HK-2 (cell line): ENCODE measurements at regions not wholly inside any gene's neighbourhood (a gene's known extent, or its start where the extent isn't known, plus 50 kb on each side); places are given as distances from the start of the nearest gene placed in this dataset.
"Not testable (repeated sequence)": the region's sequence is repeated elsewhere in the genome, so short reads cannot be mapped to it uniquely, and the experiment has no call there.

Experiments used
- DNase-seq: peaks from one replicate; pipeline ENCODE4 v3.0.0-alpha.2; 2018; ENCODE audit not compliant: unreplicated experiment

GRCh38 chr9:96156171-96156974, 145.6 kb downstream of the HSD17B3 start:
- DNase-seq, result no peak

DNA sequence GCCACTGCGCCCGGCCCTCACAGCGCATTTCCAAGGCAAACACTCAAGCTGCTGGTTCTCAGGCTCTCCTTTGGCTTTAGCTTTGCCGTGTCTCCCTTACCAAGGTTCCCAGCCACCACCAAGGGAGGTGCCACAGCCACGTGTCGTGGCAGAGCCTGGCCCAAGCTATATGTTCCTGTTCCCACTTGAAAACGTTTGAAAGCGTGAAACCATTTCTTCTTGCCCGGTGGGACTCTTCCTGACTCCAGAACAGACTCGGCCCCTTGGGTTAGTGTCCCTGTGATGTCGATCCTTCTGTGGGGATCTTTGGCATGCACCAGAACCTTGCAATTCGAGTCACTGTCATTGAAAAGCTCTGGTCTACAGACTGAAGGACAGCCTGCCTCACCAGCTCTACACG, 147.9 kb downstream of the HSD17B3 start:
- DNase-seq, result no peak

DNA sequence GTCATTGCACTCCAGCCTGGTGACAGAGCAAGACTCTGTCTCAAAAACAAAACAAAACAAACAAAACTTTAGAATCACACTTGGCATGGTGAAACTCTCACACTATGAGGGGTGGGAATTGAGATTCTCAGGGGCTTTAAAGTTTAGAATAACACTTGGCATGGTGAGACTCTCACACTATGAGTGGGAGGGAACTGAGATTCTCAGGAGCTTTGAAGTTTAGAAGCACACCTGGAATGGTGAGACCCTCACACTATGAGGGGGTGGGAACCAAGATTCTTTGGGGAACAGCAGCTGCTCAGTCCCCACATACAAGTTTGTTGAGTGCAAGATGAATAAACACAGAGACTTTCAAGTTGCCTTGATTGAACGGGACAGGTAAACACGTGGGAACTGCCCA, 149.4 kb downstream of the HSD17B3 start:
- DNase-seq, result no peak

DNA sequence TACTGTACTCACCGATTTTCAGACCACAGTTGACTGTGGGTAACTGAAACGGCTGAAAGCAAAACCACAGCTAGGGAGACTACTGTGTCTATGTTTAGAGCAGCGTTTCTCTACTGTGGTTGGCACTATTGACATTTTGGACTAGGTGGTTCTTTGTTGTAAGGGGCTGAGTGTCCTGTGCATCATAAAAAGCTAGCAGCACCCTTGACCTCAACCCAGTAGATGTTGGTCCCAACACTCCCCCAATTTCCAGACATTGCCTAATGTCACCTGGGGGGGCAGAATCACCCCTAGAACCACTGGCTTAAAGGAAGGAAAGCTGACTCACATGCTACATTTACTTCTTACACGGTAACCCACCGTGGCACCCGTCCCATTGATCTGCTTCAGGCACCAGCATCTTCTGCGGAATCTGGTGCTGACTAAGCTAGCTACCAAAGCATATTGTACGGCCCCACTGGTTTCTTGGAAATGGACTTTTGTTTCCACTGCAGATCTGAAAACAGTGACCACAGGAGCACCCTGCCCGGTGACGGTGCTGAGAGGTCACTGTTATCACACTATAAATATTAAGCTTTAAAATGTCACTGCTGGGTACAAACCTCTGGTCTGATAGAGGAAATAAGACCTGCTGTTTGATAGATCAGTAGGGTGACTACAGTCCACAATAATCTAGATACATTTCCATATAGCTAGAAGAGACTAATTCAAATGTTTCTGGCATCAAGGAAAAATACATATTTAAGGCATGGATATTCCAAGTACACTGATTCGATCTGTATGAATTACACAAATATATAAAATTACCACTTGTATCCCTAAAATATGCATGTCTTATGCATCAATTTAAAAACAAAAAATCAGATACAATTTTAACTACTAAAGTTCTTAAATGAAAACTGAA, 151.4 kb downstream of the HSD17B3 start:
- DNase-seq, result no peak

- DNase-seq, result no peak
Observed at GRCh38 chr9:96149533-96150280, 152.3 kb downstream of the HSD17B3 start.

DNA sequence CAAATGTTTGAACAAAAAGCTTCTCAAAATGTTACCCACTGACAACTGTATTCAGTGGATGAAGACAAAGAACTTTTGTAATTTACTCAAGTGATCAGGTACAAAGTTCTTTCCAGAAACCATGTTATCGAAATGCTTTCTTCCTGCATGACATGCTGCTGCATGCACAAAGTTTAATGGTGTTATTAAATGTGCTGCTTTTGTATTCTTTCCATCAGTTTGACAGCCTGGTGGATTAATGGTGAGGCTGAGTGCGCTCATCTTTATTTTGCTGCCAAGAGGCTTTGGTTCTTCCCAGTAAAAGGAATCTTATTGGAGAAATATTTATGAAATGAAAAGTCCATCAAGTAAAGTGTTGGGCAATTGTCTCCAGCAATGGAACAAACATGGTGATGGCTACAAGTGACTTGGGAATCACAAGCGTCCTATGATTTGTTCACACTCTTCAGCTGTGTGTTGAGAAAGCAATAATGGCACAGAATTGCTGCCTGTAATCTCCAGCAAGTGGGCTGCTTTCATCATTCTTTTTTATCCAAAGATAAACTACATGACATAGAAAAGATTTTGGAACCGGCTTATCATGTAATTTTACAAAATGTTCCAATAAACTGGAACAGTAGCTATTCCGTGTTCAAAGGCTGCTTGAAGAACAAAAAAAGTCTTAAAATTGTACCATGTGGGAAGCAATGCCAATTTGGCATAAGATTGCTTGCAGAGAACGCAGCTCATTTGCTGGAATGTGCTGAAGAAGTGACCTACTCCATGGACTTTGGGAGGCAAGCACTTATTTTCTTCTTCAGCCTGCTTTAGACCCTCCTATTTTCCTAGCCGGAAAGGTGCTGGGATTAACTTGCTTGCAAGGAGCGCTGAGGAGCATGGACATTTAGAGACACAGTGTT, 153.1 kb downstream of the HSD17B3 start:
- DNase-seq, result no peak

DNA sequence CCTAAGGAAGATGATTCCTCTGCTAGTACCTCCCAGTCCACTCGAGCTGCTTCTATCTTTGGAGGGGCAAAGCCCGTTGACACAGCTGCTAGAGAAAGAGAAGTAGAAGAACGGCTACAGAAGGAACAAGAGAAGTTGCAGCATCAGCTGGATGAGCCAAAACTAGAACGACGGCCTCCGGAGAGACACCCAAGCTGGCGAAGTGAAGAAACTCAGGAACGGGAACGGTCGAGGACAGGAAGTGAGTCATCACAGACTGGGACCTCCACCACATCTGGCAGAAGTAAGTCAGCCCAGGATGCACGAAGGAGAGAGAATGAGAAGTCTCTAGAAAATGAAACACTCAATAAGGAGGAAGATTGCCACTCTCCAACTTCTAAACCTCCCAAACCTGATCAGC, 154.9 kb downstream of the HSD17B3 start:
- DNase-seq, result not testable (repeated sequence)

DNA sequence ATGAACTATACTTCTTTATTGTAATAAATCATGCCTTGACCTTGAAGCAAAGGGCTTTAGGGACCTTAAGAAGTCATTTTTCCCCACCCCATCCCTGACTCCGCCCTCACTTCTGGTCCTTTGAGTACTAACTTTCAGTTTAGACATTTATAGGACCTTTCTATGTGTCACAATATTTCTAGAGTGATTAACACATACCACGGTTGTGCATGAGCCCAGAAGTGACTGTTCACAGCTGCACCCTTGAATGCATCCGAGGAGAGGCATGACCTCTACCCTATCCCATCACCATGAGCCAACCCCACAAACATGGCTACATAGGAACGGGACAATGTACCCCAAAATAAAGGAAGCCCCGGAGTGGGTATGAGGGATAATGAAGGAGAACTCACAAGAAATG, 160.3 kb downstream of the HSD17B3 start:
- no peak for DNase-seq

GRCh38 chr9:96141128-96141474, 160.9 kb downstream of the HSD17B3 start:
- no peak for DNase-seq

- no peak for DNase-seq
Observed at GRCh38 chr9:96140296-96141127, 161.5 kb downstream of the HSD17B3 start.

- DNase-seq, result no peak
Observed at GRCh38 chr9:96139592-96140295, 162.2 kb downstream of the HSD17B3 start.

- DNase-seq, result no peak
Observed at GRCh38 chr9:96138616-96139015, 163.4 kb downstream of the HSD17B3 start.

GRCh38 chr9:96137671-96138429, 164.1 kb downstream of the HSD17B3 start:
- DNase-seq, result no peak

- DNase-seq, result no peak
Observed at GRCh38 chr9:96136992-96137670, 164.8 kb downstream of the HSD17B3 start.

- no peak for DNase-seq
Observed at GRCh38 chr9:96135753-96136290, 166.2 kb downstream of the HSD17B3 start.

DNA sequence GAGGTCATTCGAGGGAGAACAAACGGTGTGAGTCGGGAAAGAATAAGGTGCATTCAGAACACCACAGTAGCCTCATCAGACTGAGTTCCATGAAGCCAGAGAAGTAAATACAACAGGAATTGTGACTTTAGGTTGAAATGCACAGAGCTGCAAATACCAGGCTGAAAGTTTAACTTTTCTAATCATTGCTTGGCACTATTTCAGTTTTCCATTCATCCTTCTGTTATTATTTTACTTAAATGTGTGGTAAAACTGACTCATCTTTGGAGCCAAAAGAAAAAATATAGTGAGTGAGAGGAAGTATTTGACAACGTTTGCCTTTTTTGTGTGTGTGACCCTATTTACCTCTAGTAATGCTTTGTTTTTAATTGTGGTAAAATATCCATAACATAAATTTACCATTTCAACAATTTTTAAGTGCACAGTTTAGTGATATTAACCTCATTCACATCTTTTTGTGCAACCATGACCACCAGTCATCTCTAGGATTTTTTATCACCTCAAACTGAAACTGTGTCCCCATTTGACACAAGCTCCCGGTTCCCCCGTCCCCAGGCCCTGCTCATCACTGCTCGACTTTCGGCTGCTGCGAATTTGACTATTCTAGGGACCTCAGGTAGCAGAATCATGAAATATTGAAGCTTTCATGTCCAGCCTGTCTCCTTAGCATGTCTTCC, 166.8 kb downstream of the HSD17B3 start:
- DNase-seq, result no peak

DNA sequence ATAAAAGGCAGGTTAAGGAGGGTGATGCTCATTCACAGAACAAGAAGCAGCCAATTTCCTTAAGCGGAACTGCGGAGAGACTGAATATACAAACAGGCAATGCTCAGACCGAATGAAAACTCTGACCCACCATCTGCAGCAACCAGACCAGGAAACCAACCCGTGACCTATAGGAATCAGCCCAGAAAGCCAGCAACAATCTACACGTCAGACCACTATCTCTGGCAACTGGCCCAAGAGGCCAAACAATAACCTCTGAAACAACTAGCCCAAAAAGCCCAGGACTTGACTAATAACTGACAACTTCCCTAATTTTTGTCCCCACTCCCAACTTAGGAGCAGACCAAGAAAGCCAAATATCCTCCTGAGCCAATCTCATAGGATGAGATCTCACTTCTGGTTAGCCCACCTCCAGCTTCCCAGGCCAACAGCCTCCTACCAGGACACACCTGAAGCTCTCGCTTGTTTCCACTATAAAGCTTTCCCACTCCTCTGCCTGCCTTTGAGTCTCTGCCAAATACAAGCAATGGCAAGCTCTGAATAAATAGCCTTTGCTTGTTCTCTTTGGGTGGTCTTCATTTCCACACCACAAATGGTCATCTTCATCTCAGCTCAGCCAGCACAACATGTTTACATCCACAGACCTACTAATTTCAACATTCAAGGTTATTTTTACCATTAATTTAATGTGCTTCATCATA, 168.5 kb downstream of the HSD17B3 start:
- no peak for DNase-seq
